ENCODE measurements at regions not wholly inside any gene's neighbourhood (a gene's known extent, or its start where the extent isn't known, plus 50 kb on each side); places are given as distances from the start of the nearest gene placed in this dataset.
"Not testable (repeated sequence)": the region's sequence is repeated elsewhere in the genome, so short reads cannot be mapped to it uniquely, and the experiment has no call there.

DNA sequence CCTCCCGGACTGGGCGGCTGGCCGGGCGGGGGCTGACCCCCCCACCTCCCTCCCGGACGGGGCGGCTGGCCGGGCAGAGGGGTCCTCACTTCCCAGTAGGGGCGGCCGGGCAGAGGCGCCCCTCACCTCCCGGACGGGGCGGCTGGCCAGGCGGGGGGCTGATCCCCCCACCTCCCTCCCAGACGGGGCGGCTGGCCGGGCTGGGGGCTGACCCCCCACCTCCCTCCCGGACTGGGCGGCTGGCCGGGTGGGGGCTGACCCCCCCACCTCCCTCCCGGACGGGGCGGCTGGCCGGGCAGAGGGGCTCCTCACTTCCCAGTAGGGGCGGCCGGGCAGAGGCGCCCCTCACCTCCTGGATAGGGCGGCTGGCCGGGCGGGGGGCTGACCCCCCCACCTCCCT, 205.0 kb upstream of the CBLB start:
- not testable (repeated sequence) for DNase-seq (ENCODE audit: low read depth in 2 of 2)

DNA sequence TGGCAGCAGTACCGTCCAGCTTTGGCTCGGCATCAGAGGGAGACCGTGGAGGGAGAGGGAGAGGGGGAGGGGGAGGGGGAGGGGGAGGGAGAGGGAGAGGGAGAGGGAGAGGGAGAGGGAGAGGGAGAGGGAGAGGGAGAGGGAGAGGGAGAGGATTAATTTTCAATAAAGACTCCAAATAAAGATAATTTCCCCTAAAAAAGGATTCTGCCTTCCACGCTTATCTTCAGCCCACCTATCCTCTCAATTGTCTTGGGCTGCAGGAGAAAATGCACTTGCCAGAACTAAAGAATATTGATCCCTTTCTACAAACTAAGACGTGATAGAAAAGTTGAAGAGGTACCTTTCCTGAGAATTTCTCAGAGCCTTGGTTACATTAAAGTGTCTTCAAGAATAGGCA, 206.9 kb upstream of the CBLB start:
- DNase-seq (ENCODE audit: low read depth in 2 of 2) = not testable (repeated sequence)

DNA sequence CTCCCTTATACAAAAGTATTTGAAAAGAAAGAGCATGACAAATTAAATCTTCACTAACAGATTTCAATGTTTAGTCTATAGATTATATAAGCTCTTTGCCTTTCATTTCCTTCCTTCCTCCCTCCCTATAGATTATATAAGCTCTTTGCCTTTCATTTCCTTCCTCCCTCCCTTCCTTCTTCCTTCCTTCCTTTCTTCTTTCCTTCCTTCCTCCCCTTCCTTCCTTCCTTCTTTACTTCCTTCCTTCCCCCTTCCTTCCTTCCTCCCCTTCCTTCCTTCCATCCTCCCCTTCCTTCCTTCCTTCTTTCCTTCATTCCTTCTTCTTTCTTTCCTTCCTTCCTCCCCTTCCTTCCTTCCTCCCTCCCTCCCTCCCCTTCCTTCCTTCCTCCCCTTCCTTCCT, 209.8 kb upstream of the CBLB start:
- DNase-seq (ENCODE audit: low read depth in 2 of 2) = no peak

DNA sequence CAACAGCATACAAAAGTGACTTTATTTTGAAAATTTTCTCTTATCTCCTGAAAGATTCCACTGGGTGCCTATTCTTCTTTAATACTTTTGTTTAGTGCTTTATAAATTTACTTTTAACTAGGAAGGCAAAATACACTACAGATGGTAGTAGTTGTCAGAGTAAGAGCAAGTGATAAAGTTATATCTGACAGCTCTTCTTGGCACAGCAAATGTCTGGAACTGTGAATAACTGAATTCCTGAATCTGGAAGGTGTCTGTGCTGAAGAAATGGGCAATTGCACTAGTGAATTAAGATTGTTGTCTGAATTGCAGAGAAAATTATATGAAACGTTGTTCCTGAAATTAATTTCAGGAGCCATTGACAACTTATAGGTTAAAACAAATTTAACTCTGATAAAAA, 213.8 kb upstream of the CBLB start:
- no peak for DNase-seq (ENCODE audit: low read depth in 2 of 2)

DNA sequence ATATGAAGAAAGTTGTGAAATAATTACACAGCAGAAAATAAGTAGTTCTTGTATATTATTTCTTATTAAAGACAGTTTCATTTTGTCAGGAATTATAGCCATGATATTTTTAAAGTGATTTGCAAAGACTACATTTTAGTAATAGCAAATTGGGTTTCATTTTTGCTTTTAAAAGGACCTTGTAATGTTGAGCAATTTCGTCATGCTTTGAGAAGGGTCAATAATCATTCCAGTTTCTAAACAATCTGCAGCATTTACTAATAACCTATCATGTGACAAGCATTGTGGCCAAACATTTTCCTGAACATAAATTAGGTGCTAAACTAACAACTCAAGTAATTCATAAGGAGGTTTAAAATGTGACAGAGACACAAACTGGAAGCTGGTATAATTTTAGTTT, 214.4 kb upstream of the CBLB start:
- DNase-seq (ENCODE audit: low read depth in 2 of 2) = no peak

DNA sequence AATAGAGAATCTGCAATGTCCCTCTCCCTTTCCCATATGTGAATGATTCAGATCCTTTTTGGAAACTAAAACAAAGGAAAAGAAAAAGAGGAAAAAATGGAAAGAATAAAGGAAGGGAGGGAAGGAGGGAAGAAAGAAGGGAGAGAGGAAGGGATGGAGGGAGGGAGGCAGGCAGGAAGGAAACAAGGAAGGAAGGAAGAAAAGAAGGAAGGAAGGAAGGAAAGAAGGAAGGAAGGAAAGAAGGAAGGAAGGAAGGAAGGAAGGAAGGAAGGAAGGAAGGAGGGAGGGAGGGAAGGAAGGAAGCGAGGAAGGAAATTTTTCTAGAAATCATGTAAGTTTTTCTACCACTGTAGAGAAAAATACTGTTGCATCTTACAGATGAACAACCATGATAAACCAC, 215.0 kb upstream of the CBLB start:
- no peak for DNase-seq (ENCODE audit: low read depth in 2 of 2)

DNA sequence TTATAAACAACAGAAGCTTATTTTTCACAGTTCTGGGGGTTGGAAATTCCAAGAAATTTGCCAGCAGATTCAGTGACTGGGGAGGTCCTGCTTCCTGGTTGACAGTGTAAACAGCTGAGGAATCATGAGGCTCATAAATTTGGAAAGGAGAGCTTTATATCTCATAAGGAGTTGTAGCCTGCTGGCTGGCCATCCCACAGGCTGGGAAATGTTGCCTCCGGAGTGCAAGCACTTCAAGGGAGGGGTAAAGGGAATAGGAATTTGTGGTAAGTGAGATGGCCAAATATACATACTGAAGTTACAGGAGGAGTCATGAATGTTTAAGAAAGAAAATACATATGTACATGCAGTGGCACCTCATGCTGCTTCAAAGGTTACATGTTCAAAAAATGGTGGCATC, 217.2 kb upstream of the CBLB start:
- no peak for DNase-seq (ENCODE audit: low read depth in 2 of 2)

DNA sequence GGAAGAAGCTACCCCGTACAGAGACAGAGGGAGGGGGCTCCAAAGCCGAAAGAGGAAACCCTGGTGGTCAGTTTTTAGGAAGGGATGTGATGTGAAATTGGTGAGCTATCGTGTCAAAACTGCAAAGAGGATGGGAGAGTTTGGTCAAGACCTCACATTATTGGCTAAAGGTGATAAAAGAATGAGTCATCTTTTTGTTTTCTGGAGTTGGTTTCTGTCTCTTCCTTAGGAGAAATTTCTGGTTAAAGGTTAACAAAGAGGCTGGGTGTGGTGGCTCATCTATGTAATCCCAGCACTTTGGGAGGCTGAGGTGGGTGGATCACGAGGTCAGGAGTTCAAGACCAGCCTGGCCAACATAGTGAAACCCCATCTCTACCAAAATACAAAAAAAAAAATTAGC, 217.8 kb upstream of the CBLB start:
- DNase-seq (ENCODE audit: low read depth in 2 of 2) = no peak

DNA sequence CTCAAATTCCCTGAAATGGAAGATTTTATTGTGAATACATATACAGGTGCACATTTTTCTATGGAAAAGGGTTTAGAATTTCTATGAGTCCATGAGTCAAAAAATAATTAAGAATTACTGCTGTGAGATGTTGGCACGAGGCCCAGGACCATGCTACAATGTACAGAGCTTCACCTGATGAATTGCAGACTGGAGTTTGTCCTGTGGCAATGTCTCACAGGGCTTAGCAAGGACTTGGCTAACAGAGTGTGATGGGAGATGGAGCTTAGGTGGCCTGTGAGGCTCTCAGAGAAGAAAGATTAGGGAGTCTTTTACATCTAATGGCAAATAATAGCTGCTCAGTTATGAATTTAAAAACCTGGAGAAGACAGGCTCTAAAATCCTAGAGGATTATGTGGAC, 219.5 kb upstream of the CBLB start:
- DNase-seq (ENCODE audit: low read depth in 2 of 2) = no peak

DNA sequence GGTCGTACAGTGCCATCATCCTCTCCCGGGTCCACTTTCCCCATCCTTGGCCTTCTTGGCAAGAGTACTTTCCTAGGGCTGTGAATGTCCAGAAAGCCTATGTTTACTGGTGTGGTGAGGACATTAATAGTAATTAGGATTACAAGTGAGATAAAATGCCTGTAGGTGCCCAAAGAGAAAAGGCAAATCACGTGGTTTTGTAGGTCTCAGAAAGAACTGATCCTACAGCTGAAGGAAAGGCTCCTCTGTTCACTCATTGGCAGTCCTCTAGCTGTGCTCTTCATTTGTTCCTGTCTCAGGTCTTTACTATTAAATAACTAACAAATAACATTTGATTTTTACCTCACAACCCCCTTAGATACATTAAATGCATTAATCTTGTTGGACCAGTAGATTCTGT, 220.1 kb upstream of the CBLB start:
- no peak for DNase-seq (ENCODE audit: low read depth in 2 of 2)

DNA sequence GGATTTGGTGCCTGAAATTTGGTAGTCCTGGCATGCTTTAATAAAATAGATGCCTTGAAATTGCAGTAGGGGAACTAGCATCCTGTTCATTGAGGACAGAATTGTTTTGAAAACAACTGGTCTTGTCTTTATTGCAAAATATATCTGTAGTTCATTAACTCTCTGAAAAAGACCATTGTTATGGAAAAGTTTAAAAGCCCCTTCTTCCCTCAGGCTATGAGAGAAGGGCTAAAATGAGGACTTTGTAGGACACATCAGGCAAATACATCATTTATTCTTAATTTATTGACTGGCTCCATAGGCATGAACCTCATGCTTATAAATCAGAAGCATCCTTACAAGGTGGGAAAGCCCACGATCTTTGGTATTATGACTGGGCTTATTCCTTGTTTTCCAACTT, 221.0 kb upstream of the CBLB start:
- no peak for DNase-seq (ENCODE audit: low read depth in 2 of 2)

DNA sequence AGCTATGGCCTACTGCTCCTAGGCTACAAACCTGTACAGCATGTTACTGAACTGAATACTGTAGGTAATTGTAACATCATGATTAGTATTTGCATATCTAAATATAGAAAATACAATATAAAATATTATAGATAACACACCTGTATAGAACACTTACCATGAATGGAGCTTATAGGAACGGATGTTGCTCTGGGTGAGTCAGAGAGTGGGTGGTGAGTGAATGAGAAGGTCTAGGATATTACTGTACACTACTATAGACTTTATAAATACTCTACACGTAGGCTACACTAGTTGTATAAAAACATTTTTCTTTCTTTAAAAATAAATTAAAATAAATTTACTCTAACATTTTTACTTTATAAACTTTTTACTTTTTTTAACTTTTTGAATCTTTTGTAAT, 224.0 kb upstream of the CBLB start:
- no peak for DNase-seq (ENCODE audit: low read depth in 2 of 2)

DNA sequence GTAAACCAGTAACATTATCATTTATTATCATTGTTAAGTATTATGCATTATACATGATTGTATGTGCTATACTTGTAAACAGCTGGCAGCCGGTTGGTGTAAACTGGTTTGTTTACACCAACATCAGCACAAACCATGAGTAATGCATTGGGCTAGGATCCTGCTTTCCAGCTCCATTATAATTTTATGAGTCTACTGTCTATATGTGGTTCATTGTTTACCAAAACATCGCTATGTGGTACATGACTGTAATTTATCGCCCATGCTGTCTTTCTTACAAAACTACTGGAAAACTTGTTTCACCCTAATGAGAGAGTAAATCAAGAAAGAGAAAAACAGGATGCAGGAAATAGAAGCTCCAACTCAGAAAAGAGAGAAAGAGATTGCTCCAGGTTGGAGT, 224.8 kb upstream of the CBLB start:
- DNase-seq (ENCODE audit: low read depth in 2 of 2) = no peak

DNA sequence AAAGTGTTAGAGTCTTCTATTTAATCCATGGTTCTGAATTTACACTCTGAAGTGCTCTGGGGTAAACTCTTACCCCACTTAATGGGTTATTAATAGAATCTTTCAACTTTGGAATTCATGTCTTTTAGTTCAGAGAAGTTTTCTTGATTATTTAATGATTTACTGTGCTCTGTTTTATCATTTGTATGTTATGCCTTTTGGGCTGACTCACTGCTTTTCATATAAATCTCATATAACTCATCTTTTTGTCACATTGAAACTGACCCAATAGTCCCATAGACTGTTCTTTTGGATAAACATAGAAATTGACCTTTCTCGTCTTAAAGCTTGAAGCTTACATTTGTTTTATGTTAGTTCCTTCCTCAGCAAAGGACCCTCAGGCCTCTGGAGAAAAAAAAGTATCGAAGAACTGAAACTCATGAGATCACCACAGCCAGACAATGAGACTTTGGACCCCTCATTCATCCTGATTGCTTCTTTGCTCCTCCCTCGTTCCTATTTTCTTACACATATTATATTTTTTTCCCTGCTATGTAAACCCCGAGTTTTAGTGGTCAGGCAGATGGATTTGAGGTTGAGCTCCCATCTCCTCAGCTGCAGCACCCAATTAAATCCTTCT, 229.1 kb upstream of the CBLB start:
- no peak for DNase-seq (ENCODE audit: low read depth in 2 of 2)

DNA sequence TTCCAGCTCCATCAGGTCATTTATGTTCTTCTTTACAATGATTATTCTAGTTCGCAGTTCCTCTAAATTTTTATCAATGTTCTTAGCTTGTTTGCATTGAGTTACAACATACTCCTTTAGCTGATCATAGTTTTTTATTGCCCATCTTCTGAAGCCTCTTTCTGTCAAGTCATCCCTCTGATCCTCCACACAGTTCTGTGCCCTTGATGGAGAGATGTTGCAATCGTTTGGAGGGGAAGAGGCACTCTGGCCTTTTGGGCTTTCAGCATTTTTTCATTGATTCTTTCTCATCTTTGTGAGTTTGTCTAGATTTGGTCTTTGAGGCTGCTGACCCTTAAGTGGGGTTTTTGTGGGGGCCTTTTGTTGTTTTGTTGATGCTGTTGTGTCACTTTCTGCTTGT, 234.6 kb upstream of the CBLB start:
- DNase-seq (ENCODE audit: low read depth in 2 of 2) = no peak

DNA sequence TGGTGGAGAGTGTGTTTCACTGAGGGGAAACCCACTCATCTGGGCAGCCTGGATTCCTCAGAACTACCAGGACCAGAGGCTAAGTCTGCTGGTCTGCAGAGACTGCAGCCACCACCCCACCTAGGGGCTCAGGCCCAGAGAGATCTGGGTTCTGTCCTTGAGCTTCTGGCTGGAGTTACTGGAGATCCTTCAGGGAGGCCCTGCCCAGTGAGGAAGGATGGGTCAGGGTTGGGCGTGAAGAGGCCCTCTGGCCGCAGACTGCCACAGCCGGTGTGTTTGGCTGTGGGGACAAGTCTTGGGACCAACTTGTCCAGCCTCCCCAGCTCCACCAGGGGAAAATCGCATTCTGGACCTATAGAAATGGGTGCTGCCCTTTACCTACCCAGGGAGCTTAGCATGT, 235.3 kb upstream of the CBLB start:
- DNase-seq (ENCODE audit: low read depth in 2 of 2) = no peak

DNA sequence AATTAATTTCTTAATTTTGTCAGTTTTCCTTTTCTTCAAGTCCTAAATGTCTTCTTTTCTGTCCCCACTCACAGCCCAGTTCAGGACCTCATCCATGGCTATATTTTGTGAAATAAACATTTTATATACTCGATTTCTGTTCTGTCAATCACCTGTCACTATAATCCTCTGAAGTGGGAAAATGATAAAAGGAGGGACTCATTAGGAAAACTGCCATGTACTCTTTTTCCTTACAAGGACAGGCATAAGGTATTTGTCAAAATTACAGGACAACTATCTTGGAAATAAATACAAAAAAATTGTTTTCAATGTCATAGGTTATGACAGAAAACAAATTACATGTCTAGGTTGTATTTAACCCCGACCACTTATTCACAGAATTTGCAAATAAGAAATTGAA, 240.1 kb upstream of the CBLB start:
- DNase-seq (ENCODE audit: low read depth in 2 of 2) = no peak

DNA sequence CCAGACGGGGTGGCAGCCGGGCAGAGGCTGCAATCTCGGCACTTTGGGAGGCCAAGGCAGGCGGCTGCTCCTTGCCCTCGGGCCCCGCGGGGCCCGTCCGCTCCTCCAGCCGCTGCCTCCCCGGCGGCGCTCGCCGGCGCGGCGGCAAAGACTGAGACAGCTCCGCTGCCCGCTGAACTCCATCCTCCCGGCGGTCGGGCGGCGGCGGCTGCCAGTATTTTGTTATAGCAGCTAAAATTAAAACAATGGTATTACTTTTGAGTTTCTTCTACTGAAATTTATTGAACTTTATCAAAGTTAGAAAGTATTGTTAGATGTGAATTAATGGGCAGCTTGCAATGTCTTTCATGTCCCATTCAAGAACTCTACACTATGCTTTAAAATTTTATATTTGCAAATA, 243.7 kb upstream of the CBLB start:
- DNase-seq (ENCODE audit: low read depth in 2 of 2) = not testable (repeated sequence)

DNA sequence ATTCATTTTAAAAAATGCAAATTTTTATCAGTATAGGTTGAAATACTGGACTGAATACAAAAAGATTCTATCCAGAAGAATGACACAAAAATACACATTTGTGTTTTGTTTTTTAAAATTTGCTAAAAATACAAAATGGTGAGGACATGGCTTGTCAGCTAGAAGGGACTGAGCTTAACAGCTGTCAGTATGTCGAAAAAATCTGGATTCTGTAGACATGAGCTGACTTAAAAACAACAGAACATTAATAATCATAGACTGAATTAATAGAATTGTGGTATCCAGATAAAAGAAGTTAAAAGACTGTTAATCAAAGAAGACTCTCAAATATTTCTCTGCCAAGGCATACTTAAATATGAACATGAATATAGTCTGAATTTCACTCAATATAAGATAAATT, 244.9 kb upstream of the CBLB start:
- DNase-seq (ENCODE audit: low read depth in 2 of 2) = no peak

DNA sequence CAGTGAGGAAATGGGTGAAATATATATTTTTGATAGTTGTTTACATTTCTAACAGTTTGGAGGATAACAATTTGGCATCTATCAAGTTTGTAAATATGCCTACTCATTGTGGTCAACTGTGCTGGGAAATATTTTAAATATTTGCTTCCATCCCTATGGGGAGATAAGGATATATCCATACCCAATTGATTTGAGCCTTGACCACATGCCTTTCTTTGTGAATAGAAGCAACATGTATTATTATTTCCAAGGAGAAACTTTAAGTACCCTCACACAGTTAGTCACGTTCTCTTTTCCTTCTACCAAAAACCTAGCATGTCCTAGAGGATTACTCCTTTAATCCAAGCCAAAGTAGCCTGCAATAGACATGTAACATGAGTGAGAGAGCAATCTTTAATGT, 245.4 kb upstream of the CBLB start:
- DNase-seq (ENCODE audit: low read depth in 2 of 2) = no peak

DNA sequence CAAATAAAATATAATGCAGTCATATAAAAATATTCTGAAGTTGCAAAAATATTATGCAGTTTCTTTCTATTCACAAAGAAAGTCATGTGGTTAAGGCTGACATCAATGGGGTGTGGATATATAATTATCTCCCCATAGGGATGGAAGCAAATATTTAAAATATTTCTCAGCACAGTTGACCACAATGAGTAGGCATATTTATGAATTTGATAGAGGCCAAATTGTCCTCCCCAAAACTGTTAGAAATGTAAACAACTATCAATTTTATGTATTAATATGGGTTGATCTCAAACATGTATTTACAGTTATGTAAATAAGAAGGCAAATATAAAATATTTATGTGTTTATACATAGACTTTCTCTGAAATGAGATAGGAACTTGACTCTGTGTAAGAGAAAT, 246.0 kb upstream of the CBLB start:
- no peak for DNase-seq (ENCODE audit: low read depth in 2 of 2)

DNA sequence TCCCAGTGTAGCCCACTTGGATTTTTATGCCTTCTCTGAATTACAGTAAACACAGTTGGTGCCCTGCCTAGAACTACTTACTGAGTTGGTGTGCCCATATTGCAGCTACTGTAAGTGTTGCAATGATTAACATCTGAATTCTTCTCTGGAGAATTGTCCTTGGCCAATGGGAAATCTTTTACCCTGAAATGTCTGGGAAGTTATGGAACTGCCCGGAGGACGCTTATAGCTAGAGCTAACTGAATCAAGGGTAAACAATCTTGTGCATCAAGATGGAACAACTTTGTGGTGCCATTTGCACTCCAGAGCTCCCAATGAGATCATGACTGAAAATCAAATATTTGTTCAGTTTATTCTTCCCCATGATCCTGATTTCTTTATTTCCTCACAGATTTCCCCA, 246.7 kb upstream of the CBLB start:
- no peak for DNase-seq (ENCODE audit: low read depth in 2 of 2)

DNA sequence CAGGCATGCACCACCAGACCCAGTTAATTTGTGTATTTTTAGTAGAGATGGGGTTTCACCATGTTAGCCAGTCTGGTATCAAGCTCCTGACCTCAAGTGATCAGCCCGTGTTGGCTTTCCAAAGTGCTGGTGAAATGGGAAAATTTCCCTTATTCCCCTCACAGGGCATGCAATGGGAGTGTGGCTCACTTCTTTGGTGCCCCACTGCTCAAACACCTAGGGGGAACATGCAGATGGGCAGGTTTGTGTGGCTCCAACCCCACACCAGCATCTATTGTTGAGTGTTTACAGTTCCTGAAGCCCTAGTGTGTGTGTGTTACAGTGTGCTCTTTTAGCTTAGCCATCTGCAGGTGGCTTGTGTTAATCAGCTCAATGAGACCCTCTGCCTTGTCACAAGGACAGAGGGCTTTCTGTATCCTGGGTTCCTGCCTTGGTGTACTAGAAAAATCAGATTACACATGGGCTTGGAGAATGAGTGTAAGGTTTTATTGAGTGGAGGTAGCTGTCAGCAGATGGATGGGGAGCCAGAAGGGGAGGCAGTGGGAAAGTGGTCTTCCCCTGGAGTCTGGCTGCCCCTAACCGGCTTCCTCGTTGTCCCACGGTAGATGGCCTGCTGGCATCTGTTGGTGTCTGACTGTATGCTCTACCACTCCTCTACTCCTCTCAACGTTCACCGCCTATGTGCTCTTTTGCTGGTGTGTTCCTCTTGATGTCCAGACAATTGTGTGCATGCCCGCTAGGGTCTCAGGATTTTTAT, 248.1 kb upstream of the CBLB start:
- DNase-seq (ENCODE audit: low read depth in 2 of 2) = no peak

DNA sequence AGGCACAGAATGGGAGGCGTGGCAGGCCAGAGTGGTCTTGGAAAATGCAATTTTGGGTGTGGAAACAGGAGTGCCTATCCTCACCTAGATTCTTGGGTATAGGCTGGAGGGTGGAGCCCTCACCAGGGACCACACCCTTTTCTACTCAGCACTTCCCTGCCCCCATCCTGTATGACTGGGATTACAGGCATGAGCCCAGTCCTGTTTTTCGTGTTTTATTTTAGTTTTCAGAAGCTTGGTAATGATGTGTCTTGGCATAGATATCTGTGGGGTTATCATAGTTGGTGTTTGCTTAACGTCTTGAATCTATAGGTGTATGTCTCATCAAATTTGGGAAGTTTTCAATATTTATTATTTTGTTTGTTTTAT, 248.7 kb upstream of the CBLB start:
- no peak for DNase-seq (ENCODE audit: low read depth in 2 of 2)
